ENCODE measurements at regions not wholly inside any gene's neighbourhood (a gene's known extent, or its start where the extent isn't known, plus 50 kb on each side); places are given as distances from the start of the nearest gene placed in this dataset.

DNA sequence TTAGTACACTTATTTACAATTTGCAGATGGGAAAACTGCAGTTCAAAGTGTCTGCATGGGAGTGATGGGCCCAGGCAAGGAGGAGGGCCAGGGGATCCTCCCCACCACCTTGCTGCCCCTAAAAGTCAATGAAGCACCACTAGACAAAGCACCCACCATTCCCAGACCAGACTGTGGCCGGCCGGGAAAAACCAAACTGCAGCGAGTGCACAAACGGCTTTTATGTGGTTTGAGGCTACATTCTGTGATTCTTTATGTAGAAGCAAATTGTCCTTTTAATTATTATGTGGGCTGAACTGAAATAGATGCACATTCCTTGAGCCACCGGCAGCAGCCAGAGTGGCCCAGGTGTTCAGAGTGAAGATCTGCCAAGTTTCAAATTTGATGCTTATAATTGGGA is 585.3 kb upstream of the KLF4 start:
- no peaks in the 10 kb centered on the region for H3K27me3 Mint-ChIP-seq (ENCODE audit: insufficient read depth, unreplicated experiment)
- DNase-seq (ENCODE audit: unreplicated experiment): no peak
- H3K4me3 Mint-ChIP-seq (ENCODE audit: unreplicated experiment): no peak overlapping the region
- H3K9me3 Mint-ChIP-seq (ENCODE audit: unreplicated experiment): no peaks in the 10 kb centered on the region
- ChIA-PET CTCF (no interaction called here), POLR2A (no interaction called here)
- H3K4me1 Mint-ChIP-seq (ENCODE audit: insufficient read depth, unreplicated experiment): no peaks in the 10 kb centered on the region
- no peak overlapping the region for H3K27ac Mint-ChIP-seq (ENCODE audit: low read depth, unreplicated experiment)
- H3K36me3 Mint-ChIP-seq (ENCODE audit: insufficient read depth, unreplicated experiment): no peaks in the 10 kb centered on the region
- no TSS peak for BruUV-seq (replicated peaks)
- intact Hi-C loops (cut with micrococcal nuclease): no loop called here
- TF ChIP-seq CTCF (IDR thresholded peaks at IDR 0.05; ENCODE audit: unreplicated experiment): no peak

GRCh38 chr9:108073823-108074222 is 584.3 kb upstream of the KLF4 start:
- BruUV-seq (replicated peaks): no TSS peak
- Mint-ChIP-seq H3K4me3 (ENCODE audit: unreplicated experiment) (no peak overlapping the region), H3K4me1 (ENCODE audit: insufficient read depth, unreplicated experiment) (no peaks in the 10 kb centered on the region), H3K27me3 (ENCODE audit: insufficient read depth, unreplicated experiment) (no peaks in the 10 kb centered on the region), H3K27ac (ENCODE audit: low read depth, unreplicated experiment) (no peak overlapping the region), H3K9me3 (ENCODE audit: unreplicated experiment) (no peaks in the 10 kb centered on the region), H3K36me3 (ENCODE audit: insufficient read depth, unreplicated experiment) (no peaks in the 10 kb centered on the region)
- CTCF ChIA-PET: no interaction called here
- TF ChIP-seq CTCF (IDR thresholded peaks at IDR 0.05; ENCODE audit: unreplicated experiment): no peak
- intact Hi-C loops (cut with micrococcal nuclease): no loop called here
- no peak for DNase-seq (ENCODE audit: unreplicated experiment)
- POLR2A ChIA-PET: no interaction called here

GRCh38 chr9:108072740-108073139 is 583.2 kb upstream of the KLF4 start:
- intact Hi-C loops (cut with micrococcal nuclease): no loop called here
- Mint-ChIP-seq H3K9me3 (ENCODE audit: unreplicated experiment) (no peaks in the 10 kb centered on the region), H3K27me3 (ENCODE audit: insufficient read depth, unreplicated experiment) (no peaks in the 10 kb centered on the region), H3K4me1 (ENCODE audit: insufficient read depth, unreplicated experiment) (no peaks in the 10 kb centered on the region), H3K4me3 (ENCODE audit: unreplicated experiment) (no peak overlapping the region), H3K27ac (ENCODE audit: low read depth, unreplicated experiment) (no peak overlapping the region), H3K36me3 (ENCODE audit: insufficient read depth, unreplicated experiment) (no peaks in the 10 kb centered on the region)
- ChIA-PET CTCF (interaction anchor here (0.6 kb wide), 1 partner anchor 8 kb away, joined by 3 read pairs; no protein-coding TSS in a partner anchor), POLR2A (interaction anchor here (1.6 kb wide), 1 partner anchor 14 kb away, joined by 5 read pairs; no protein-coding TSS in a partner anchor)
- BruUV-seq (replicated peaks): no TSS peak
- TF ChIP-seq CTCF (IDR thresholded peaks at IDR 0.05; ENCODE audit: unreplicated experiment): no peak
- DNase-seq (ENCODE audit: unreplicated experiment): no peak

GRCh38 chr9:108070861-108071260 is 581.3 kb upstream of the KLF4 start:
- no peak for TF ChIP-seq CTCF (IDR thresholded peaks at IDR 0.05; ENCODE audit: unreplicated experiment)
- Mint-ChIP-seq H3K4me1 (ENCODE audit: insufficient read depth, unreplicated experiment) (no peaks in the 10 kb centered on the region), H3K4me3 (ENCODE audit: unreplicated experiment) (no peak overlapping the region), H3K9me3 (ENCODE audit: unreplicated experiment) (no peaks in the 10 kb centered on the region), H3K27ac (ENCODE audit: low read depth, unreplicated experiment) (no peak overlapping the region), H3K36me3 (ENCODE audit: insufficient read depth, unreplicated experiment) (no peaks in the 10 kb centered on the region), H3K27me3 (ENCODE audit: insufficient read depth, unreplicated experiment) (no peaks in the 10 kb centered on the region)
- CTCF ChIA-PET: interaction anchor here (0.6 kb wide), 1 partner anchor 413 kb away, joined by 4 read pairs; no protein-coding TSS in a partner anchor
- POLR2A ChIA-PET: interaction anchor here (1.1 kb wide), 1 partner anchor 12 kb away, joined by 4 read pairs; no protein-coding TSS in a partner anchor
- BruUV-seq (replicated peaks): no TSS peak
- intact Hi-C loops (cut with micrococcal nuclease): no loop called here
- no peak for DNase-seq (ENCODE audit: unreplicated experiment)
